Kidney epithelial cell (primary cell): ENCODE measurements at regions not wholly inside any gene's neighbourhood (a gene's known extent, or its start where the extent isn't known, plus 50 kb on each side); places are given as distances from the start of the nearest gene placed in this dataset.

Source experiments
- DNase-seq: peaks from one replicate; pipeline ENCODE4 v3.0.0-alpha.2; 2010; ENCODE audit warnings: low read depth
- H3K27me3 ChIP-seq: 2 replicates; pipeline ENCODE4 v1.6.0; 2011; ENCODE audit warnings: low read length; ENCODE audit not compliant: control insufficient read depth, insufficient read depth
- H3K36me3 ChIP-seq: 2 replicates; pipeline ENCODE4 v1.5.1; 2011; ENCODE audit warnings: low read length; ENCODE audit not compliant: control insufficient read depth, insufficient read depth
- H3K4me3 ChIP-seq: 2 replicates; pipeline ENCODE4 v1.5.1; 2011; ENCODE audit warnings: low read depth, mild to moderate bottlenecking, control low read depth, low read length
- CTCF ChIP-seq: IDR thresholded peaks from 2 replicates; pipeline ENCODE4 v1.5.1; 2011; ENCODE audit warnings: mild to moderate bottlenecking, moderate library complexity, low read length, control low read depth, inconsistent platforms; ENCODE audit not compliant: insufficient read depth, poor library complexity, severe bottlenecking

- Histone ChIP-seq H3K27me3 (peaks cover 2% of the 10 kb centered on the region), H3K36me3 (no peaks in the 10 kb centered on the region), H3K4me3 (no peak overlapping the region)
- TF ChIP-seq CTCF, result no peak
- no peak for DNase-seq
Observed at GRCh38 chr1:62988867-62989266, 204.9 kb downstream of the ATG4C start.

GRCh38 chr1:62989497-62989896, 205.6 kb downstream of the ATG4C start:
- peaks cover 2% of the 10 kb centered on the region for H3K27me3 ChIP-seq
- TF ChIP-seq CTCF, result peak; percentile 32
- no peak for DNase-seq
- H3K4me3 ChIP-seq, result no peak overlapping the region
- no peaks in the 10 kb centered on the region for H3K36me3 ChIP-seq

- Histone ChIP-seq H3K27me3 (peaks cover 2% of the 10 kb centered on the region), H3K36me3 (no peaks in the 10 kb centered on the region), H3K4me3 (no peak overlapping the region)
- no peak for TF ChIP-seq CTCF
- no peak for DNase-seq
Observed at GRCh38 chr1:62991152-62991551, 207.2 kb downstream of the ATG4C start.

- Histone ChIP-seq H3K36me3 (no peaks in the 10 kb centered on the region), H3K27me3 (peaks cover 14% of the 10 kb centered on the region), H3K4me3 (no peak overlapping the region)
- DNase-seq, result no peak
- TF ChIP-seq CTCF, result no peak
Observed at GRCh38 chr1:62993844-62994243, 209.9 kb downstream of the ATG4C start.

- no peak for DNase-seq
- Histone ChIP-seq H3K4me3 (no peak overlapping the region), H3K36me3 (no peaks in the 10 kb centered on the region), H3K27me3 (peaks cover 19% of the 10 kb centered on the region)
- no peak for TF ChIP-seq CTCF
Observed at GRCh38 chr1:62995173-62995572, 211.2 kb downstream of the ATG4C start.

GRCh38 chr1:62997884-62998283, 214.0 kb downstream of the ATG4C start:
- no peak for DNase-seq
- Histone ChIP-seq H3K27me3 (peaks cover 30% of the 10 kb centered on the region), H3K36me3 (no peaks in the 10 kb centered on the region), H3K4me3 (no peak overlapping the region)
- TF ChIP-seq CTCF, result no peak
